HG02588 (cell line): ENCODE measurements at regions not wholly inside any gene's neighbourhood (a gene's known extent, or its start where the extent isn't known, plus 50 kb on each side); places are given as distances from the start of the nearest gene placed in this dataset.

Experiments
- ATAC-seq: cut with Tn5 transposase; IDR thresholded peaks from one replicate; pipeline ENCODE4 v1.9.1; 2021; ENCODE audit warnings: mild to moderate bottlenecking, moderate library complexity; ENCODE audit not compliant: unreplicated experiment

DNA sequence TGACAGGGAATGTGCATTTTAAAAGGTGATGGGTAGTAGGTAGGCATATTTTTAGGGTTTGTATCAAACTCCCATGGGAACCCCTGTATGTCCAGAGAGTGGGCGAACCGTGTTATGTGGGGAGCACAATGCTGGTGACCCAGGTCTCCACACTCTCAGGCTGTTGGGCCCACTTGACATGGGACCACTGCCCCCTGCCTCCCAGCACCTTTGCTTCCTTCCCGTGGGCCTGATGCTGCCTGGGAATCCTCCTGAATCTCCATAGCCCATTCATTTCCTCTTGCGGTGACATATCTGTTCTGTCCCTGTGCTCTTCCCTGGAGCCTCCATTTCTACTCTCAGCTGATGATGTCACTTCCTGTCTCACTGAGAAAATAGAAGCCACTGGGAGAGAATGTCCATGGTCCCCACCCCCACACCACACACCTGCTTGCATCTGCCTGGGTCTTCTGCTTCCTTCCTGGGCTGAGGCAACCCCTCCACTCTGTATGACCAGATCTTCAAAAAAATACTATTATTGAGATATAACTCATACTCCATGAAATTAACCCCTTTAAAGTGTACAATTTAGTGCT lies 55.8 kb upstream of the THY1 start:
- ATAC-seq = no peak

- ATAC-seq = no peak
These were observed 53.8 kb upstream of the THY1 start for GRCh38 chr11:119476666-119477331.

- no peak for ATAC-seq
These were observed 53.1 kb upstream of the THY1 start for GRCh38 chr11:119476038-119476437.

GRCh38 chr11:119474682-119475596 lies 52.0 kb upstream of the THY1 start:
- ATAC-seq = no peak

DNA sequence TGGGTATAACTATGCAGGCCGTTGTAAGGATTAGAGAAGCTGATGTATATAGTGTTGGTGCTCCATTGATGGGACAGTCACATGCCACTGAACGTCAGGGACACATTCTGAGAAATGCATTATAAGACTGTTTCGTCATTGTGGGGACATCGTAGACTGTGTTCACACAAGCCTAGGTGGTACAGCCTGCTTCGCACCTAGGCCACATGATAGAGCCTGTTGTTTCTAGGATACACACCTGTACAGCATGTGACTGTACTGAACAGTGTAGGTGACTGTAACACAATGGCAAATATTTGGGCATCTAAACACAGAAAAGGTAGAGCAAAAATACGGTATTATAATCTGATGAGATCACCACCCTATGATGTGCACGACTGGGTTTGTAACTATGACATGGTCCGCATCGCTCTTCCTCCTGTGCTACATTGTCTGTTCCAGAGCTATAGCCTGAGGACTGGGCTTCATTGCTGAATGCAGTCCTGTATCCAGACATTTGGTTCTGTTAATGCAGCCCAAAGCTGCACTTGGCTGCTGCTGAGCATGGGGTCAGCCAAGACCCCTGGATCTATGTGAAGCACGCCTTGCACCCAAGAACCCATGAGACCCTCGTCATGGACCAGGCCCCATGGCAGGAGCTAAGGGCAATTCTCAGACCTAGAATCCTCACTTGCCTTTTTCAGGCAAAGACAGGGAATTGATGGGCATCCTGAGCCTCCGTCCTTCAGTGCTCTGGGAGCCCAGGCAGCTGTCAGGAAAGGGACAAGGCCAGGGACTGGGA lies 51.1 kb upstream of the THY1 start:
- ATAC-seq = no peak

- ATAC-seq = no peak
These were observed 50.3 kb upstream of the THY1 start for GRCh38 chr11:119473226-119473625.

DNA sequence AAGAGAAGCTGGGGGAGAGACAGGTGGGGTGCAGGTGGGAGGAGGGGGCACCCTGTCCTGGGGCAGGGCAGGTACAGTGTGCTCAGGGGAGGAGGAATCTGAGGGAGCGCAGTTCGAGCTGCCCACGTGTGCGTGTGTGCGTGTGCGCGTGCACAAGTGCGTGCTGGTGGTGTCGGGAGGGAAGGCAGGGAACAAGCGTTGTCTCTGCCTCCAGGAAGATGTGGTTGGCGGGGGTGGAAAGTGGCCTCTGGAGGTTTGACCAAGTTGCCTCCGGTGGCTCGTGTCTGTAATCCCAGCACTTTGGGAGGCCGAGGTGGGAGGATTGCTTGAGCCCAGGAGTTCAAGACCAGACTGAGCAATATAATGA lies 49.9 kb upstream of the THY1 start:
- no peak for ATAC-seq
